A673 (cell line): ENCODE measurements at regions not wholly inside any gene's neighbourhood (a gene's known extent, or its start where the extent isn't known, plus 50 kb on each side); places are given as distances from the start of the nearest gene placed in this dataset.
"Not testable (repeated sequence)": the region's sequence is repeated elsewhere in the genome, so short reads cannot be mapped to it uniquely, and the experiment has no call there.

Source experiments
- BruUV-seq: library from RNA; stranded (reverse); fragments of 400-500 nt; replicated peaks from 2 replicates; lab custom pipeline; 2021; lab: Mats Ljungman, UMichigan
- CTCF ChIA-PET: fragments of 300-600 bp; sonication (Branson Sonifier 250); formaldehyde crosslinking; loops from one replicate; lab custom pipeline; 2022; ENCODE audit warnings: antibody characterized with exemption; lab: Charles Lee
- POLR2A ChIA-PET: fragments of 300-600 bp; sonication (Branson Sonifier 250); formaldehyde crosslinking; loops from one replicate; lab custom pipeline; 2022; ENCODE audit warnings: antibody characterized with exemption; ENCODE audit not compliant: low non-redundant PET; lab: Charles Lee
- DNase-seq: peaks from one replicate; pipeline ENCODE4 v3.0.0-alpha.2; 2015; ENCODE audit warnings: low spot score
- H3K27ac ChIP-seq: fragments of 200-600 bp; sonication (generic); 2 replicates; pipeline ENCODE4 v1.5.1; 2016; ENCODE audit warnings: mixed run types, low read depth, mild to moderate bottlenecking, mixed read lengths, antibody characterized with exemption, low read length; ENCODE audit not compliant: poor library complexity, severe bottlenecking
- H3K27me3 ChIP-seq: fragments of 200-600 bp; sonication (generic); replicated peaks from 2 replicates; pipeline ENCODE4 v1.6.1; 2017; ENCODE audit warnings: mixed run types, low read depth, mild to moderate bottlenecking, mixed read lengths, antibody characterized with exemption, low read length; ENCODE audit not compliant: insufficient read depth, poor library complexity
- H3K36me3 ChIP-seq: fragments of 200-600 bp; sonication (generic); 2 replicates; pipeline ENCODE4 v1.6.1; 2016; ENCODE audit warnings: mixed run types, mild to moderate bottlenecking, mixed read lengths, antibody characterized with exemption, low read length; ENCODE audit not compliant: insufficient read depth, poor library complexity, severe bottlenecking
- H3K4me1 ChIP-seq: fragments of 200-600 bp; sonication (generic); 2 replicates; pipeline ENCODE4 v1.6.1; 2017; ENCODE audit warnings: mixed run types, mild to moderate bottlenecking, mixed read lengths, antibody characterized with exemption, low read length; ENCODE audit not compliant: insufficient read depth, poor library complexity, severe bottlenecking
- H3K4me3 ChIP-seq: fragments of 200-600 bp; sonication (generic); 2 replicates; pipeline ENCODE4 v1.5.1; 2016; ENCODE audit warnings: low read depth, mixed run types, mild to moderate bottlenecking, mixed read lengths, low read length; ENCODE audit not compliant: poor library complexity, severe bottlenecking
- H3K9me3 ChIP-seq: fragments of 200-600 bp; sonication (generic); 2 replicates; pipeline ENCODE4 v1.6.1; 2016; ENCODE audit warnings: mixed run types, low read depth, mild to moderate bottlenecking, mixed read lengths, antibody characterized with exemption, low read length; ENCODE audit not compliant: poor library complexity, severe bottlenecking
- EZH2 ChIP-seq: fragments of 200-600 bp; sonication (generic); IDR thresholded peaks from 2 replicates; pipeline ENCODE4 v1.6.1; 2017; ENCODE audit warnings: borderline replicate concordance, low read depth, mild to moderate bottlenecking, mixed read lengths, antibody characterized with exemption, low read length; ENCODE audit not compliant: poor library complexity, severe bottlenecking
- intact Hi-C: fragments of 100-400 bp; cut with micrococcal nuclease; formaldehyde crosslinking; loops from one replicate; pipeline ENCODE4 v1.10.0; 2022; ENCODE audit not compliant: unreplicated experiment
- TF ChIP-seq, protein P1 (sequence below): fragments of 300-800, 200-600 bp; sonication (generic); conservative IDR thresholded peaks from 2 replicates; pipeline ENCODE4 v1.5.1; 2017; ENCODE audit warnings: low read depth, mild to moderate bottlenecking, antibody characterized with exemption, low read length, moderate library complexity, mixed read lengths

DNA sequence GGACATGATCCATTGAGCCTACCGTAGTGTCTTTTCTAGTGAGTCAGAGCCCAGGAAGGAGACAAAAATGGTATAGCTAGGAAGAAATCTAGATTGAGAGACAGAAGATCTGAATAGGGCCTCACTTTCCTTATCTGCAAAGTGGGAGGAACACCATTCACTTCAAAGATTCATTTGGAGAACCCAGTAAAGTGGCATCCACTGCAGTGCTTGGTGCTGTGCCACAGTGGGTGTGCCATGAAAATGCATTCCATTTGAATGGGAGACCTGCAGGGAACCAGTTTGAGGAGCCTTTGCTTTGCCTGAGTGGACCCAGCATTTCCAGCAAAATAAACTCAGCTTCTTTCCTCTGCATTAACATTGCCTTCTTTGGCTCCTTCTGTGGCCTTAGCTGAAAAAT, 470.5 kb upstream of the CADM1 start:
- CTCF ChIA-PET = no interaction called here
- no peak for DNase-seq
- no TSS peak for BruUV-seq
- Histone ChIP-seq H3K9me3 (no peaks in the 10 kb centered on the region), H3K4me1 (no peaks in the 10 kb centered on the region), H3K36me3 (no peaks in the 10 kb centered on the region), H3K27ac (no peak overlapping the region), H3K4me3 (no peak overlapping the region), H3K27me3 (no peaks in the 10 kb centered on the region)
- intact Hi-C loops = no loop called here
- TF ChIP-seq, protein P1, sequence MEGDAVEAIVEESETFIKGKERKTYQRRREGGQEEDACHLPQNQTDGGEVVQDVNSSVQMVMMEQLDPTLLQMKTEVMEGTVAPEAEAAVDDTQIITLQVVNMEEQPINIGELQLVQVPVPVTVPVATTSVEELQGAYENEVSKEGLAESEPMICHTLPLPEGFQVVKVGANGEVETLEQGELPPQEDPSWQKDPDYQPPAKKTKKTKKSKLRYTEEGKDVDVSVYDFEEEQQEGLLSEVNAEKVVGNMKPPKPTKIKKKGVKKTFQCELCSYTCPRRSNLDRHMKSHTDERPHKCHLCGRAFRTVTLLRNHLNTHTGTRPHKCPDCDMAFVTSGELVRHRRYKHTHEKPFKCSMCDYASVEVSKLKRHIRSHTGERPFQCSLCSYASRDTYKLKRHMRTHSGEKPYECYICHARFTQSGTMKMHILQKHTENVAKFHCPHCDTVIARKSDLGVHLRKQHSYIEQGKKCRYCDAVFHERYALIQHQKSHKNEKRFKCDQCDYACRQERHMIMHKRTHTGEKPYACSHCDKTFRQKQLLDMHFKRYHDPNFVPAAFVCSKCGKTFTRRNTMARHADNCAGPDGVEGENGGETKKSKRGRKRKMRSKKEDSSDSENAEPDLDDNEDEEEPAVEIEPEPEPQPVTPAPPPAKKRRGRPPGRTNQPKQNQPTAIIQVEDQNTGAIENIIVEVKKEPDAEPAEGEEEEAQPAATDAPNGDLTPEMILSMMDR = no peak
- no peak for TF ChIP-seq EZH2
- POLR2A ChIA-PET = no interaction called here

GRCh38 chr11:115967203-115967602, 463.0 kb upstream of the CADM1 start:
- H3K27ac ChIP-seq, CTCF ChIA-PET, H3K9me3 ChIP-seq, intact Hi-C loops, POLR2A ChIA-PET, BruUV-seq, DNase-seq, H3K4me3 ChIP-seq, H3K27me3 ChIP-seq, H3K36me3 ChIP-seq, H3K4me1 ChIP-seq: not testable (repeated sequence)

DNA sequence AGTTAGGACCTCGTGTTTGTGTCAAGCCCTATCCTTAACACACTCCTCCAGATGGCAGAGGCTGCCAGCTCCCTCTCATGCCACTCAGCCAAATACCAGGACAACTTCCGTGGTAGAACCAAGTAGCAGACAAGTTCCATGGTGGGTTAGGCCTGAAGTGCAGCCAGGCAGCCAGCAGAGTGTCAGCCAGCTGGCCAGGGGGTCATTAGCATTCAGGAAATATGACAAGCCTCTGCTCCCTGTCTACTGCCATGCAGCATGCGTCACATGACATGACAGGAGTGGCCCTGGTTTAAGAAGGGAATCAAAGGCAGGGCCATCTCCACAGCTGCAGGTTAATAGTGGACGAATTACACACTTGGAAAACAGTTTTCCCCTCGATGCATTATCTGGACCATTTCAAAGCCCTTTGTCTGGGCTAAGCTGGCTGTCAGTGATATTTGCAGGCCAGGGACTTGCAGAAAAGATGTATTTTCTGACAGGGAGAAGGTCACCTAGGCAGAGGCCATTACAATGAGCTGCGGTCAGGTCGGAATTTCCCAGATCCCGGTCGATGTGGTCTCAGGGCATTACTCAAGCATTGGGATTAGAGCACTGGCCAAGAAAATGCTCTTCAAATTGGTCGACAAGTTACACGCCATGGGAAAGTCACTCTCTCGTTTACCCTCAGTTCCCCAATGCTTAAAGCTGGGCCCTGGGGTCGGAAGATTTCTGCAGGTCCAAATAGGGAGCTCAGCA, 461.7 kb upstream of the CADM1 start:
- CTCF ChIA-PET = no interaction called here
- Histone ChIP-seq H3K4me3 (no peak overlapping the region), H3K27ac (no peak overlapping the region), H3K4me1 (peaks cover 6% of the 10 kb centered on the region), H3K36me3 (no peaks in the 10 kb centered on the region), H3K9me3 (no peaks in the 10 kb centered on the region), H3K27me3 (no peaks in the 10 kb centered on the region)
- peak; percentile 25 for DNase-seq
- POLR2A ChIA-PET = no interaction called here
- no peak for TF ChIP-seq EZH2
- TF ChIP-seq, protein P1 = no peak
- BruUV-seq = no TSS peak
- intact Hi-C loops = no loop called here

DNA sequence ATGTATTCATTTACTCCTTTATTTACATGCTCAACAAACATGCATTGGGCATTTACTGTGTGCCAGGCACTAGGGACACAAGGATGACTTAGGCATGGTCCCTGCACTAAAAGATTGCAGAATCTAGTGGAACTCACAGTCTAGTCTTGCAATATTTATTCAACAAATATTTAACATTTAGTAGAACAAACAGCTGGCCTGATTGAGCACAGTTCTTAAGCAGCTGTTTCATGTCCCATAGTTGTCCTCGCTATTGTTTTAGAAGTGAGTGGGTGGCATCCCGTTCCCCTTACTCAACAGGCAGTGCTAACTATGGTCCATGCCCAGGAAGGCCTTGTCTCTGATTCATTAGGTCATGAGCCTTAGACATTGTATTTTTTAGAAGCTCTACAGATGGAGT, 459.9 kb upstream of the CADM1 start:
- Histone ChIP-seq H3K9me3 (no peaks in the 10 kb centered on the region), H3K27ac (no peak overlapping the region), H3K4me3 (no peak overlapping the region), H3K36me3 (no peaks in the 10 kb centered on the region), H3K4me1 (peaks cover 6% of the 10 kb centered on the region), H3K27me3 (no peaks in the 10 kb centered on the region)
- intact Hi-C loops = no loop called here
- ChIA-PET POLR2A (no interaction called here), CTCF (no interaction called here)
- no peak for DNase-seq
- BruUV-seq = no TSS peak
- TF ChIP-seq, protein P1 = no peak
- no peak for TF ChIP-seq EZH2
